OCI-LY3 (cell line): ENCODE measurements at regions not wholly inside any gene's neighbourhood (a gene's known extent, or its start where the extent isn't known, plus 50 kb on each side); places are given as distances from the start of the nearest gene placed in this dataset.

ENCODE experiments used
- H2AFZ ChIP-seq: fragments of 200-600, 300-600 bp; shearing (Covaris generic); 2 replicates; pipeline ENCODE4 v1.6.0; 2014; ENCODE audit warnings: antibody characterized with exemption, low read depth, low read length
- H3K27ac ChIP-seq: fragments of 200-600, 300-600 bp; sonication (generic); 2 replicates; pipeline ENCODE4 v1.5.1; 2014; ENCODE audit warnings: mild to moderate bottlenecking, low read length, moderate library complexity, mixed read lengths
- H3K27me3 ChIP-seq: fragments of 200-600, 300-600 bp; sonication (generic); 2 replicates; pipeline ENCODE4 v1.6.1; 2014; ENCODE audit warnings: low read depth, low read length, mixed read lengths
- H3K36me3 ChIP-seq: fragments of 200-600, 300-600 bp; sonication (generic); replicated peaks from 2 replicates; pipeline ENCODE3; 2014; ENCODE audit warnings: low read depth, low read length, mixed read lengths
- H3K4me1 ChIP-seq: fragments of 300-600, 200-600 bp; sonication (generic); 2 replicates; pipeline ENCODE4 v1.6.1; 2014; ENCODE audit warnings: low read length, mixed read lengths
- H3K4me2 ChIP-seq: fragments of 200-600, 300-600 bp; sonication (generic); 2 replicates; pipeline ENCODE4 v1.6.1; 2014; ENCODE audit warnings: low read length, mixed read lengths
- H3K4me3 ChIP-seq: fragments of 300-600, 200-600 bp; sonication (generic); 2 replicates; pipeline ENCODE4 v1.5.1; 2014; ENCODE audit warnings: antibody characterized with exemption, mild to moderate bottlenecking, low read length, moderate library complexity
- H3K79me2 ChIP-seq: fragments of 300-600, 200-600 bp; shearing (Covaris generic); 2 replicates; pipeline ENCODE4 v1.6.1; 2014; ENCODE audit warnings: mild to moderate bottlenecking, low read length, mixed read lengths
- H3K9ac ChIP-seq: fragments of 300-600, 200-600 bp; shearing (Covaris generic); 2 replicates; pipeline ENCODE4 v1.6.0; 2014; ENCODE audit warnings: mild to moderate bottlenecking, low read length, moderate library complexity
- H3K9me3 ChIP-seq: fragments of 200-600, 300-600 bp; shearing (Covaris generic); 2 replicates; pipeline ENCODE4 v1.6.1; 2014; ENCODE audit warnings: low read length, mixed read lengths; ENCODE audit not compliant: insufficient read depth
- H4K20me1 ChIP-seq: fragments of 200-600, 300-600 bp; sonication (generic); 2 replicates; pipeline ENCODE4 v1.6.1; 2016; ENCODE audit warnings: low read length, mixed read lengths; ENCODE audit not compliant: insufficient read depth
- EZH2phosphoT487 ChIP-seq: fragments of 200-600 bp; shearing (Covaris generic); IDR thresholded peaks from 2 replicates; pipeline ENCODE4 v1.6.1; 2018; ENCODE audit warnings: antibody characterized with exemption, mixed run types, low read depth
- TF ChIP-seq, protein P1 (sequence below): fragments of 200-600, 300-600 bp; sonication (generic); IDR thresholded peaks from 2 replicates; pipeline ENCODE4 v1.5.1; 2014; ENCODE audit warnings: antibody characterized with exemption, low read length, low read depth

DNA sequence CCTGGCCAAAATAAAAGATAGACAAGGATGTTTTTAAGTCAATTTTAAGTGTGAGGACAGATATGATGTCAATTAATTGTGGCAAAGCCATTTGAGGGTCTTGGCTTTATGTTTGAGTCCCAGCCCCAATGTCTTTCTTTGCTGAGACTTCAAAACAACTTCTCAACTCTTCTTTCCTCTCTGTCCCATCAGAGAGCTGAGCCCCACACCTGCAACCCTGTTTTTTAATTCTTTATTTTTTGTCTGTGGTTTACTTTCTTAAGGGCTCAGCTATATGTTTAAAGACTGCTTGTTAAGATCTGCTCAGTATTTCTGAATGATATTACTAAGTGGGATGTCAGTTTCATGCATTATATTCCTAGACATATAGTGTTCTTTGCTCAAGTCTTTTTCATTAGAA is 164.3 kb downstream of the HS3ST1 start:
- no peaks in the 10 kb centered on the region for H3K27me3 ChIP-seq
- H3K4me2 ChIP-seq = no peak overlapping the region
- H2AFZ ChIP-seq = no peak overlapping the region
- no peak for TF ChIP-seq EZH2phosphoT487
- TF ChIP-seq, protein P1, sequence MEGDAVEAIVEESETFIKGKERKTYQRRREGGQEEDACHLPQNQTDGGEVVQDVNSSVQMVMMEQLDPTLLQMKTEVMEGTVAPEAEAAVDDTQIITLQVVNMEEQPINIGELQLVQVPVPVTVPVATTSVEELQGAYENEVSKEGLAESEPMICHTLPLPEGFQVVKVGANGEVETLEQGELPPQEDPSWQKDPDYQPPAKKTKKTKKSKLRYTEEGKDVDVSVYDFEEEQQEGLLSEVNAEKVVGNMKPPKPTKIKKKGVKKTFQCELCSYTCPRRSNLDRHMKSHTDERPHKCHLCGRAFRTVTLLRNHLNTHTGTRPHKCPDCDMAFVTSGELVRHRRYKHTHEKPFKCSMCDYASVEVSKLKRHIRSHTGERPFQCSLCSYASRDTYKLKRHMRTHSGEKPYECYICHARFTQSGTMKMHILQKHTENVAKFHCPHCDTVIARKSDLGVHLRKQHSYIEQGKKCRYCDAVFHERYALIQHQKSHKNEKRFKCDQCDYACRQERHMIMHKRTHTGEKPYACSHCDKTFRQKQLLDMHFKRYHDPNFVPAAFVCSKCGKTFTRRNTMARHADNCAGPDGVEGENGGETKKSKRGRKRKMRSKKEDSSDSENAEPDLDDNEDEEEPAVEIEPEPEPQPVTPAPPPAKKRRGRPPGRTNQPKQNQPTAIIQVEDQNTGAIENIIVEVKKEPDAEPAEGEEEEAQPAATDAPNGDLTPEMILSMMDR = no peak
- H4K20me1 ChIP-seq = no peaks in the 10 kb centered on the region
- no peaks in the 10 kb centered on the region for H3K4me1 ChIP-seq
- no peaks in the 10 kb centered on the region for H3K79me2 ChIP-seq
- H3K4me3 ChIP-seq = no peak overlapping the region
- no peak overlapping the region for H3K9ac ChIP-seq
- H3K9me3 ChIP-seq = no peaks in the 10 kb centered on the region
- H3K36me3 ChIP-seq = no peaks in the 10 kb centered on the region
- no peak overlapping the region for H3K27ac ChIP-seq

DNA sequence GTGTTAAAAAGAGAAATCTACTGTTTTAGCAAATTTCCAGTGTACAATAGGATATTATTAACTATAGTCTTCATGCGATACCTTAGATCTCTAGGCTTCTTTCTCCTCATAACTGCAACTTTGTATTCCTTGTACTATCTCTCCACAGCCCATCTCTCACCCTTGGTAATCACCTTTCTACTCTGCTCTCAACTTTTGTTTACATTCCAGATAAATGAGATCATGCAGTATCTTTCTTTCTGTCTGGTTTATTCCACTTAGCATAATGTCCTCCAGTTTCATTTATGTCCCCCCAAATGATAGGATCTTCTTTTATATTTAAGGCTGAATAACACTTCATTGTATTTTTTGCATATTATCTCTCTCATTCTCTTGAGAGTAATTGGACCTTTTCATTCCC is 165.5 kb downstream of the HS3ST1 start:
- no peaks in the 10 kb centered on the region for H3K9me3 ChIP-seq
- H4K20me1 ChIP-seq = no peaks in the 10 kb centered on the region
- H3K79me2 ChIP-seq = no peaks in the 10 kb centered on the region
- no peaks in the 10 kb centered on the region for H3K4me1 ChIP-seq
- no peak overlapping the region for H3K27ac ChIP-seq
- H3K36me3 ChIP-seq = no peaks in the 10 kb centered on the region
- H3K4me2 ChIP-seq = no peak overlapping the region
- H3K9ac ChIP-seq = no peak overlapping the region
- TF ChIP-seq, protein P1 = no peak
- TF ChIP-seq EZH2phosphoT487 = no peak
- no peak overlapping the region for H3K4me3 ChIP-seq
- no peaks in the 10 kb centered on the region for H3K27me3 ChIP-seq
- no peak overlapping the region for H2AFZ ChIP-seq

DNA sequence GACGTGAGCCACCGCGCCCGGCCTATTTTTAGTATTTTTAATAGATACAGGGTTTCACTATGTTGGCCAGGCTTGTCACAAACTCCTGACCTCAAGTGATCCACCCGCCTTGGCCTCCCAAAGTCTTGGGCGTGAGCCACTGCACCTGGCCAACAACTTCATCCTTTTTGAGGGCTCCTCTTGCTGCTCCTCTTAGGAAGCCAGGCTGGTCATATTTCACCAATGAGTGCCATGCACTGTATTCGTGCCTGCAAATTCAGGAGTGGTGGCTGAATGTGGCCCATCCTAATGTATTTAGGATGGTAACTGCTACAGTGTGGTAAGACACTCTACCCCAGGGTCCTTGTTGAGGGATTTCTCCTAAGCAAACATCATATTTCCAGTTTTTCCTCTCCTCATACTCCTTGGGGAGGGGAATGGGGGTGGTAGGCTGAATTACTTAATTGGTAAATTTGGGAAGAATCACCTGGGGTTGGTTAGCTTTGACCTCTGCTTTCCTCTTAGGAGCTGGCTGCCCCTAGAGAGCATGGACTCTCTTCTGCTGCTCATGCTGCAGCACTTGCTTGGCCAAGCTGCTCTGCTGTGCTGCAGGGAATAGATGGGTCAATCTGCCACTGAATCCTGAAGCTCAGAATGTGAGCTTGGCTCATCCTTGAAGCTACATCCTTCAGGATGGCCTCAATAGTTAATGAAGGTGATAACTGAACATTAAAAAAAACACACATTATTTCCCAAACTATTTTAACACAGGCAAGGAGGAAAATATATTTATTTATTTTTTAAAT is 167.4 kb downstream of the HS3ST1 start:
- no peaks in the 10 kb centered on the region for H4K20me1 ChIP-seq
- H3K9me3 ChIP-seq = no peaks in the 10 kb centered on the region
- no peak overlapping the region for H3K27ac ChIP-seq
- no peaks in the 10 kb centered on the region for H3K4me1 ChIP-seq
- H3K79me2 ChIP-seq = no peaks in the 10 kb centered on the region
- TF ChIP-seq, protein P1 = no peak
- TF ChIP-seq EZH2phosphoT487 = no peak
- no peaks in the 10 kb centered on the region for H3K36me3 ChIP-seq
- H3K9ac ChIP-seq = no peak overlapping the region
- H3K4me3 ChIP-seq = no peak overlapping the region
- no peaks in the 10 kb centered on the region for H3K27me3 ChIP-seq
- H3K4me2 ChIP-seq = no peak overlapping the region
- no peak overlapping the region for H2AFZ ChIP-seq

DNA sequence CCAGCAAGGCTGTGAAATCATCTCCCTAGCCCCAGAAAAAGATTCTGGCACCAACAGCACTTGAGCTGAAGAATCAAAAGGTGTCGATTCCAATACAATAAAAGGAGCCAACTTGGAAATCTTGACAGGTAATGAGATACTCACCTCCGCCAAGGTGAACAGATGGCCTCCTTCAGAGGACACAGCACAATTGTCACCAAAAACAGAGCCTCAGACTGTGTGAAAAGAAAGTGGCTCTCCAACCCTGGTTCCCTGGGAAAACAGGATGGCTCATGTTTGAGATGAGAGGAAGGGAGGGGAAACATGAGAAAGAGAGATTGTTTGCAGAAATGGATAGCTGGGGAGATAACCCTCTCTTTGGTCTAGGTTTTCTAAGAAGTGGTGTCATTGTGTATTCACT is 168.9 kb downstream of the HS3ST1 start:
- no peaks in the 10 kb centered on the region for H3K9me3 ChIP-seq
- no peak overlapping the region for H3K9ac ChIP-seq
- H3K79me2 ChIP-seq = no peaks in the 10 kb centered on the region
- no peak overlapping the region for H3K27ac ChIP-seq
- no peaks in the 10 kb centered on the region for H3K27me3 ChIP-seq
- TF ChIP-seq, protein P1 = no peak
- no peak for TF ChIP-seq EZH2phosphoT487
- no peak overlapping the region for H2AFZ ChIP-seq
- no peaks in the 10 kb centered on the region for H3K4me1 ChIP-seq
- no peaks in the 10 kb centered on the region for H4K20me1 ChIP-seq
- H3K4me2 ChIP-seq = no peak overlapping the region
- no peaks in the 10 kb centered on the region for H3K36me3 ChIP-seq
- no peak overlapping the region for H3K4me3 ChIP-seq
